Fibroblast of skin of left biceps (primary cell): ENCODE measurements at regions not wholly inside any gene's neighbourhood (a gene's known extent, or its start where the extent isn't known, plus 50 kb on each side); places are given as distances from the start of the nearest gene placed in this dataset.
"Not testable (repeated sequence)": the region's sequence is repeated elsewhere in the genome, so short reads cannot be mapped to it uniquely, and the experiment has no call there.

ENCODE experiments used
- DNase-seq, 2 experiments: peaks; one replicate each; pipeline ENCODE4 v3.0.0-alpha.2; 2013; ENCODE audit warnings: low read depth in 2 of 2

- DNase-seq = no peak
Observed at GRCh38 chr2:5145801-5146200, 546.4 kb upstream of the SOX11 start.

- no peak for DNase-seq
Observed at GRCh38 chr2:5148392-5149085, 543.6 kb upstream of the SOX11 start.

- DNase-seq = no peak
Observed at GRCh38 chr2:5150871-5151270, 541.3 kb upstream of the SOX11 start.

GRCh38 chr2:5164776-5165525 is 527.2 kb upstream of the SOX11 start:
- DNase-seq = peak; percentile 56 to 61

- DNase-seq = no peak
Observed at GRCh38 chr2:5172923-5173322, 519.3 kb upstream of the SOX11 start.

- no peak for DNase-seq
Observed at GRCh38 chr2:5173876-5174535, 518.2 kb upstream of the SOX11 start.

GRCh38 chr2:5175231-5175630 is 517.0 kb upstream of the SOX11 start:
- no peak for DNase-seq

GRCh38 chr2:5176764-5177163 is 515.4 kb upstream of the SOX11 start:
- DNase-seq = no peak

GRCh38 chr2:5183031-5183430 is 509.2 kb upstream of the SOX11 start:
- DNase-seq = no peak

GRCh38 chr2:5187283-5187682 is 504.9 kb upstream of the SOX11 start:
- DNase-seq = no peak

GRCh38 chr2:5188636-5189035 is 503.5 kb upstream of the SOX11 start:
- DNase-seq = no peak

GRCh38 chr2:5190023-5190422 is 502.2 kb upstream of the SOX11 start:
- no peak for DNase-seq

GRCh38 chr2:5195636-5196035 is 496.5 kb upstream of the SOX11 start:
- no peak for DNase-seq

GRCh38 chr2:5203134-5203755 is 488.9 kb upstream of the SOX11 start:
- no peak for DNase-seq

- DNase-seq = not testable (repeated sequence)
Observed at GRCh38 chr2:5206742-5207141, 485.4 kb upstream of the SOX11 start.

- no peak for DNase-seq
Observed at GRCh38 chr2:5215989-5216607, 476.1 kb upstream of the SOX11 start.

GRCh38 chr2:5227062-5227699 is 465.0 kb upstream of the SOX11 start:
- no peak for DNase-seq

GRCh38 chr2:5229574-5229973 is 462.6 kb upstream of the SOX11 start:
- DNase-seq = no peak

- DNase-seq = no peak
Observed at GRCh38 chr2:5230444-5230843, 461.7 kb upstream of the SOX11 start.

GRCh38 chr2:5230855-5231254 is 461.3 kb upstream of the SOX11 start:
- no peak for DNase-seq

- DNase-seq = no peak
Observed at GRCh38 chr2:5231287-5231686, 460.9 kb upstream of the SOX11 start.

GRCh38 chr2:5234563-5234962 is 457.6 kb upstream of the SOX11 start:
- no peak for DNase-seq
